A549 (cell line): ENCODE measurements at regions not wholly inside any gene's neighbourhood (a gene's known extent, or its start where the extent isn't known, plus 50 kb on each side); places are given as distances from the start of the nearest gene placed in this dataset.

Source experiments
- ATAC-seq, 2 experiments: fragments of 200-7000 bp in 1 of 2; fragments of >200 bp in 1 of 2; cut with Nextera tagmentation in 1 of 2; cut with Tn5 transposase in 1 of 2; 3 replicates each; pipeline versions ENCODE4 v1.8.0 to v1.9.1; 2018 to 2020; ENCODE audit warnings: mild to moderate bottlenecking in 1 of 2, moderate library complexity in 1 of 2
- CTCF ChIA-PET: fragments of 300-600 bp; sonication (Branson Sonifier 250); formaldehyde crosslinking; extraction: SDS; loops from one replicate; lab custom pipeline; 2021; ENCODE audit warnings: antibody characterized with exemption, inconsistent platforms; lab: Yijun Ruan, JAX
- POLR2A ChIA-PET: fragments of 350-600 bp; formaldehyde crosslinking; extraction: SDS; loops from one replicate; lab custom pipeline; 2021; ENCODE audit warnings: antibody characterized with exemption, inconsistent platforms; lab: Yijun Ruan, JAX
- DNase-seq, 2 experiments: peaks; one replicate each; pipeline versions ENCODE4 v3.0.0 to v3.0.0-alpha.2; 2011 to 2016; ENCODE audit warnings: low read depth in 1 of 2, low spot score in 1 of 2
- FAIRE-seq: peaks from 2 replicates; lab custom pipeline; 2011; peaks lifted over from hg19 to GRCh38; lab: Jason Lieb, UNC
- H3K27ac ChIP-seq, 2 experiments: fragments of >200 bp; sonication (Bioruptor Twin); formaldehyde crosslinking; 3 replicates each; pipeline ENCODE4 v1.5.1; 2016 to 2017
- H3K4me1 ChIP-seq: fragments of >200 bp; sonication (Bioruptor Twin); formaldehyde crosslinking; 3 replicates; pipeline ENCODE4 v1.6.1; 2016
- H3K4me2 ChIP-seq: fragments of >200 bp; sonication (Bioruptor Twin); formaldehyde crosslinking; 3 replicates; pipeline ENCODE4 v1.6.1; 2016
- H3K4me3 ChIP-seq: fragments of >200 bp; sonication (Bioruptor Twin); formaldehyde crosslinking; 3 replicates; pipeline ENCODE4 v1.5.1; 2016
- H3K9me3 ChIP-seq: fragments of >200 bp; sonication (Bioruptor Twin); formaldehyde crosslinking; 3 replicates; pipeline ENCODE4 v1.6.1; 2016
- BHLHE40 ChIP-seq: IDR thresholded peaks from 2 replicates; pipeline ENCODE4 v1.6.1; 2012; ENCODE audit warnings: low read depth, low read length, inconsistent platforms
- CBX8 ChIP-seq: fragments of 200-600 bp; sonication (generic); IDR thresholded peaks from 2 replicates; pipeline ENCODE4 v1.6.1; 2016
- CHD4 ChIP-seq: fragments of 200-600 bp; sonication (generic); IDR thresholded peaks from 2 replicates; pipeline ENCODE4 v1.6.1; 2016; ENCODE audit warnings: antibody characterized with exemption, mild to moderate bottlenecking, borderline replicate concordance
- E2F6 ChIP-seq: IDR thresholded peaks from 2 replicates; pipeline ENCODE4 v1.6.1; 2012; ENCODE audit warnings: low read depth, borderline replicate concordance
- EHF ChIP-seq: fragments of 250-450 bp; sonication (Bioruptor Pico); IDR thresholded peaks from 2 replicates; pipeline ENCODE4 v1.5.0; 2020; ENCODE audit warnings: mild to moderate bottlenecking
- EP300 ChIP-seq, 2 experiments: fragments of >200 bp; sonication (Bioruptor Twin); formaldehyde crosslinking; IDR thresholded peaks; 2 replicates in 1 of 2; 3 replicates in 1 of 2; pipeline ENCODE4 v1.6.1; 2016 to 2017
- ESRRA ChIP-seq: fragments of 150-350 bp; IDR thresholded peaks from 2 replicates; pipeline ENCODE4 v1.6.1; 2014; ENCODE audit warnings: mild to moderate bottlenecking, low read length, borderline replicate concordance
- FOSL2 ChIP-seq, 2 experiments: fragments of 450-650 bp in 1 of 2; fragments of >200 bp in 1 of 2; sonication (Bioruptor Twin) in 1 of 2; formaldehyde crosslinking; IDR thresholded peaks; 2 replicates each; pipeline versions ENCODE4 v1.5.0 to v1.6.1; 2016 to 2020; ENCODE audit warnings: mild to moderate bottlenecking in 1 of 2, moderate library complexity in 1 of 2
- FOXS1 ChIP-seq: fragments of 250-450 bp; sonication (Bioruptor Pico); IDR thresholded peaks from 2 replicates; pipeline ENCODE4 v1.5.0; 2020; ENCODE audit warnings: mild to moderate bottlenecking, moderate library complexity
- HDAC2 ChIP-seq: fragments of 200-600 bp; sonication (generic); IDR thresholded peaks from 2 replicates; pipeline ENCODE4 v1.6.1; 2016
- HEYL ChIP-seq: fragments of 250-450 bp; sonication (Bioruptor Pico); IDR thresholded peaks from 2 replicates; pipeline ENCODE4 v1.8.0; 2021; ENCODE audit warnings: mild to moderate bottlenecking, moderate library complexity
- HMGXB4 ChIP-seq: fragments of 250-450 bp; sonication (Bioruptor Pico); IDR thresholded peaks from 2 replicates; pipeline ENCODE4 v1.5.0; 2021; ENCODE audit warnings: mild to moderate bottlenecking, moderate library complexity, borderline replicate concordance
- HOXA7 ChIP-seq: fragments of 250-450 bp; sonication (Bioruptor Pico); IDR thresholded peaks from 2 replicates; pipeline ENCODE4 v1.5.0; 2020; ENCODE audit warnings: mild to moderate bottlenecking, moderate library complexity
- JUN ChIP-seq, 2 experiments: fragments of >200 bp; sonication (Bioruptor Twin); formaldehyde crosslinking; IDR thresholded peaks; 2 replicates in 1 of 2; 3 replicates in 1 of 2; pipeline ENCODE4 v1.6.1; 2016 to 2017
- JUNB ChIP-seq: fragments of >200 bp; sonication (Bioruptor Twin); formaldehyde crosslinking; IDR thresholded peaks from 2 replicates; pipeline ENCODE4 v1.6.1; 2016
- KDM5A ChIP-seq: fragments of 200-600 bp; sonication (generic); IDR thresholded peaks from 2 replicates; pipeline ENCODE4 v1.6.1; 2016; ENCODE audit warnings: antibody characterized with exemption, mild to moderate bottlenecking
- MAZ ChIP-seq: fragments of 150-350 bp; IDR thresholded peaks from 2 replicates; pipeline ENCODE4 v1.6.1; 2014; ENCODE audit warnings: antibody characterized with exemption, low read depth, low read length, borderline replicate concordance
- RARB ChIP-seq: fragments of 250-450 bp; sonication (Bioruptor Pico); IDR thresholded peaks from 2 replicates; pipeline ENCODE4 v1.8.0; 2021; ENCODE audit warnings: mild to moderate bottlenecking, moderate library complexity
- REST ChIP-seq: fragments of 200-600 bp; sonication (generic); IDR thresholded peaks from 2 replicates; pipeline ENCODE4 v1.6.1; 2016; ENCODE audit warnings: antibody characterized with exemption, mild to moderate bottlenecking, moderate library complexity
- RFX5 ChIP-seq: fragments of 450-650 bp; IDR thresholded peaks from 2 replicates; pipeline ENCODE4 v1.7.1; 2014; ENCODE audit warnings: antibody characterized with exemption, mild to moderate bottlenecking, moderate library complexity
- TP53 ChIP-seq: fragments of 250-450 bp; sonication (Bioruptor Pico); IDR thresholded peaks from 2 replicates; pipeline ENCODE4 v1.5.0; 2021; ENCODE audit warnings: mild to moderate bottlenecking, moderate library complexity
- USF2 ChIP-seq: fragments of 450-650 bp; IDR thresholded peaks from 2 replicates; pipeline ENCODE4 v1.6.1; 2014; ENCODE audit warnings: antibody characterized with exemption
- ZSCAN20 ChIP-seq: fragments of 250-450 bp; sonication (Bioruptor Pico); IDR thresholded peaks from 2 replicates; pipeline ENCODE4 v1.8.0; 2022; ENCODE audit warnings: mild to moderate bottlenecking, moderate library complexity
- WGBS: methylation state at CpG from one replicate; pipeline ENCODE4 v1.1.6; 2017; ENCODE audit errors: missing lambda C conversion rate; 5-methylcytosine and 5-hydroxymethylcytosine counted together
- TF ChIP-seq, protein P1 (sequence below): fragments of >200 bp; sonication (Bioruptor Twin); formaldehyde crosslinking; IDR thresholded peaks from 3 replicates; pipeline ENCODE4 v1.6.1; 2016
- TF ChIP-seq, protein P2 (sequence below): fragments of 150-350 bp; IDR thresholded peaks from 2 replicates; pipeline ENCODE4 v1.6.1; 2014; ENCODE audit warnings: low read depth, mild to moderate bottlenecking, low read length
- TF ChIP-seq, protein P3 (sequence below): IDR thresholded peaks from 2 replicates; pipeline ENCODE4 v1.6.1; 2012

- TF ChIP-seq FOSL2 (IDR thresholded peaks at IDR 0.05) (no peak), FOSL2 (CRISPR knock-in tag; IDR thresholded peaks at IDR 0.05) (no peak), E2F6 (no peak), FOXS1 (CRISPR knock-in tag) (no peak), CBX8 (no peak), HOXA7 (CRISPR knock-in tag) (no peak), RARB (no peak), EP300 (IDR thresholded peaks at IDR 0.05) (no peak), REST (no peak), CHD4 (no peak), RFX5 (no peak), JUNB (no peak), MAZ (no peak), HEYL (no peak), HMGXB4 (CRISPR knock-in tag) (no peak), BHLHE40 (no peak), EHF (CRISPR knock-in tag) (no peak)
- TF ChIP-seq, protein P1, sequence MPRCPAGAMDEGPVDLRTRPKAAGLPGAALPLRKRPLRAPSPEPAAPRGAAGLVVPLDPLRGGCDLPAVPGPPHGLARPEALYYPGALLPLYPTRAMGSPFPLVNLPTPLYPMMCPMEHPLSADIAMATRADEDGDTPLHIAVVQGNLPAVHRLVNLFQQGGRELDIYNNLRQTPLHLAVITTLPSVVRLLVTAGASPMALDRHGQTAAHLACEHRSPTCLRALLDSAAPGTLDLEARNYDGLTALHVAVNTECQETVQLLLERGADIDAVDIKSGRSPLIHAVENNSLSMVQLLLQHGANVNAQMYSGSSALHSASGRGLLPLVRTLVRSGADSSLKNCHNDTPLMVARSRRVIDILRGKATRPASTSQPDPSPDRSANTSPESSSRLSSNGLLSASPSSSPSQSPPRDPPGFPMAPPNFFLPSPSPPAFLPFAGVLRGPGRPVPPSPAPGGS, result no peak
- TF ChIP-seq, protein P2, sequence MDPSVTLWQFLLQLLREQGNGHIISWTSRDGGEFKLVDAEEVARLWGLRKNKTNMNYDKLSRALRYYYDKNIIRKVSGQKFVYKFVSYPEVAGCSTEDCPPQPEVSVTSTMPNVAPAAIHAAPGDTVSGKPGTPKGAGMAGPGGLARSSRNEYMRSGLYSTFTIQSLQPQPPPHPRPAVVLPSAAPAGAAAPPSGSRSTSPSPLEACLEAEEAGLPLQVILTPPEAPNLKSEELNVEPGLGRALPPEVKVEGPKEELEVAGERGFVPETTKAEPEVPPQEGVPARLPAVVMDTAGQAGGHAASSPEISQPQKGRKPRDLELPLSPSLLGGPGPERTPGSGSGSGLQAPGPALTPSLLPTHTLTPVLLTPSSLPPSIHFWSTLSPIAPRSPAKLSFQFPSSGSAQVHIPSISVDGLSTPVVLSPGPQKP, result no peak
- TF ChIP-seq, all 56 proteins: peak for 0
- H3K4me1 ChIP-seq, result no peaks in the 10 kb centered on the region
- FAIRE-seq (no peak), ATAC-seq (no peak), DNase-seq (no peak)
- H3K9me3 ChIP-seq, result no peaks in the 10 kb centered on the region
- no peak overlapping the region for H3K4me3 ChIP-seq
- POLR2A ChIA-PET, result no interaction called here
- no peak overlapping the region for H3K27ac ChIP-seq
- no peak overlapping the region for H3K4me2 ChIP-seq
- CTCF ChIA-PET, result interaction anchor here (1.0 kb wide), 1 partner anchor 16 kb away, joined by 4 read pairs; no protein-coding TSS in a partner anchor
- WGBS, result 67% methylated on average over 7 of the region's 7 CpGs
Observed at GRCh38 chr16:79862601-79863000, 262.1 kb upstream of the MAF start.

GRCh38 chr16:79856581-79856980 lies 256.0 kb upstream of the MAF start:
- no peak overlapping the region for H3K4me2 ChIP-seq
- ChIA-PET CTCF (no interaction called here), POLR2A (no interaction called here)
- ATAC-seq (no peak), FAIRE-seq (no peak), DNase-seq (no peak)
- no peak overlapping the region for H3K27ac ChIP-seq
- H3K4me3 ChIP-seq, result no peak overlapping the region
- no peaks in the 10 kb centered on the region for H3K4me1 ChIP-seq
- peaks cover 24% of the 10 kb centered on the region for H3K9me3 ChIP-seq
- 68% methylated on average over 12 of the region's 12 CpGs for WGBS
- TF ChIP-seq HDAC2, result no peak
- no peak for TF ChIP-seq TP53 (CRISPR knock-in tag)
- TF ChIP-seq HOXA7 (CRISPR knock-in tag), result no peak
- TF ChIP-seq ZSCAN20 (CRISPR knock-in tag), result no peak
- TF ChIP-seq, protein P1, result no peak
- no peak for TF ChIP-seq JUN (IDR thresholded peaks at IDR 0.05)
- TF ChIP-seq USF2, result no peak
- no peak for TF ChIP-seq RFX5
- no peak for TF ChIP-seq ESRRA
- TF ChIP-seq E2F6, result no peak
- no peak for TF ChIP-seq FOXS1 (CRISPR knock-in tag)
- TF ChIP-seq, protein P3, sequence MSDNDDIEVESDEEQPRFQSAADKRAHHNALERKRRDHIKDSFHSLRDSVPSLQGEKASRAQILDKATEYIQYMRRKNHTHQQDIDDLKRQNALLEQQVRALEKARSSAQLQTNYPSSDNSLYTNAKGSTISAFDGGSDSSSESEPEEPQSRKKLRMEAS, result no peak
- no peak for TF ChIP-seq KDM5A
